GM12878 (cell line): ENCODE measurements at regions not wholly inside any gene's neighbourhood (a gene's known extent, or its start where the extent isn't known, plus 50 kb on each side); places are given as distances from the start of the nearest gene placed in this dataset.
"Not testable (repeated sequence)": the region's sequence is repeated elsewhere in the genome, so short reads cannot be mapped to it uniquely, and the experiment has no call there.

Experiments used
- CTCF ChIP-seq, 3 experiments: IDR thresholded peaks in 2 of 3; conservative IDR thresholded peaks in 1 of 3; 2 replicates each; pipeline ENCODE4 v1.5.1; 2011; ENCODE audit warnings: low read depth in 3 of 3, low read length in 3 of 3, mild to moderate bottlenecking in 3 of 3, control low read depth in 2 of 3, moderate library complexity in 2 of 3, inconsistent platforms in 1 of 3, mixed read lengths in 1 of 3; ENCODE audit not compliant: control insufficient read depth in 2 of 3, insufficient read depth in 1 of 3; ENCODE audit errors: extremely low read depth in 1 of 3
- PAX5 ChIP-seq: IDR thresholded peaks from 2 replicates; pipeline ENCODE4 v1.6.1; 2011; ENCODE audit warnings: low read depth, low read length, borderline replicate concordance
- RAD51 ChIP-seq: fragments of 450-650 bp; IDR thresholded peaks from 2 replicates; pipeline ENCODE4 v1.6.1; 2016; ENCODE audit warnings: moderate library complexity, mild to moderate bottlenecking, inconsistent platforms

DNA sequence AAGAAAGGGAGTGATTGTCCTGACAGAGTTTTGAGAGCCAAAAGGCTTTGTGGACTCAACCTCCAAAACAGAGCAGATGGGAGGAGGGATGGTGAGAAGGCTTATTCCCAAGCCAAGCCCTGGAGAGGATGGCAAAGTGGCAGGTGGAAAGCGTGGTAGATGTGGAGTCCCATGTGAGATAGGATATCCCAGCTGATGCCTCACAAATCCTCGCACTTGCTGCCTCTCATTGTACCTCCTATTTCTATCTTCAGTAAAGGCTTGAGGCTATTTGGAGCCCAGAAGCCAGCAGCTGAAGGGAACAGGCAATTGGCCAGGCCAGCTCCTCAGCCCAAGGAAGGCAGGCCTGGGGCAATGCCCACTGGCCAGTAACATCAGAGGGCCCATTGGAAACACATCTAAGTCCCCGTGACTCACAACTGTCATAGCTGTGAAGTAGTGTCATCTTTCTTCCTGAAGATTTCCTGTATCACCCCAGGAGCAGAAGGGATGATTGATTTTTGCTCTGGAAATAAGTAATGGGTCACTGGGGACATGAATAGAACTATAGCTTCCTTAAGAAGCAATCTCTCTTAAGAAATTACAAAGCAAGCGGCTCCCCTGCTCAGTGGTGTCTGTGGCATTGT is 114.4 kb downstream of the KBTBD2 start:
- TF ChIP-seq CTCF (IDR thresholded peaks at IDR 0.05 in 2 of 3, conservative IDR thresholded peaks at IDR 0.05 in 1 of 3; ENCODE audit: control insufficient read depth in 2 of 3, extremely low read depth in 1 of 3, insufficient read depth in 1 of 3, low read depth in 3 of 3, low read length in 3 of 3); RAD51; PAX5: not testable (repeated sequence)
